Gastroesophageal sphincter (tissue), 3 donors: ENCODE measurements at regions not wholly inside any gene's neighbourhood (a gene's known extent, or its start where the extent isn't known, plus 50 kb on each side); places are given as distances from the start of the nearest gene placed in this dataset.

Experiments
- EP300 ChIP-seq: sonication (generic); formaldehyde crosslinking; IDR thresholded peaks from one replicate; pipeline ENCODE4 v1.6.1; 2017; ENCODE audit warnings: antibody characterized with exemption, mild to moderate bottlenecking
- POLR2A ChIP-seq, 2 donors: fragments of 450-650 bp; IDR thresholded peaks; one replicate each; pipeline ENCODE4 v1.6.1; 2017; ENCODE audit warnings: antibody characterized with exemption in 2 of 2, mild to moderate bottlenecking in 2 of 2, moderate library complexity in 1 of 2
- POLR2AphosphoS5 ChIP-seq: sonication (generic); formaldehyde crosslinking; IDR thresholded peaks from one replicate; pipeline ENCODE4 v1.6.1; 2017; ENCODE audit warnings: antibody characterized with exemption
- TF ChIP-seq, protein P1 (sequence below), 4 experiments: fragments of 200-600 bp in 2 of 4; fragments of 450-650 bp in 2 of 4; sonication (generic) in 1 of 4; IDR thresholded peaks; one replicate each; pipeline ENCODE4 v1.5.1; 2017 to 2019; ENCODE audit warnings: antibody characterized with exemption in 4 of 4, mild to moderate bottlenecking in 2 of 4, moderate library complexity in 2 of 4

DNA sequence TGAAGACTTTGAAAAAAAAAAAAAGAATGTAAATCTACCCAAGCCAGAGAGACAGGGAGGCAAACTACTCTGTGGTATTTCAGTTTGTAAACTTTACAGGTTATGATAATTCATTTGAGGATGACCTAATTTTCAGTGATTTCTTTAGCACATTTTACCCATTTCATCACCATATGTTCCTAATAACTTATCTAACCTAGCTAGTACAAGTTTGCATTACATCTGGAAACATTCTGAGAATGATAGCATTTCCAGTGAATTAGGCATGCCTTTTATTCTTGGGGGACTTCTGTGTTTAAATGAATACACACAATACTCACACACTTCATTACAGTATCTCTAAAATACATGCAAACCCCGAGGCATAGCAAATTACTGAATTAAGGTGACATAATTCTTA, 1055.5 kb downstream of the PCDH18 start:
- TF ChIP-seq, protein P1, sequence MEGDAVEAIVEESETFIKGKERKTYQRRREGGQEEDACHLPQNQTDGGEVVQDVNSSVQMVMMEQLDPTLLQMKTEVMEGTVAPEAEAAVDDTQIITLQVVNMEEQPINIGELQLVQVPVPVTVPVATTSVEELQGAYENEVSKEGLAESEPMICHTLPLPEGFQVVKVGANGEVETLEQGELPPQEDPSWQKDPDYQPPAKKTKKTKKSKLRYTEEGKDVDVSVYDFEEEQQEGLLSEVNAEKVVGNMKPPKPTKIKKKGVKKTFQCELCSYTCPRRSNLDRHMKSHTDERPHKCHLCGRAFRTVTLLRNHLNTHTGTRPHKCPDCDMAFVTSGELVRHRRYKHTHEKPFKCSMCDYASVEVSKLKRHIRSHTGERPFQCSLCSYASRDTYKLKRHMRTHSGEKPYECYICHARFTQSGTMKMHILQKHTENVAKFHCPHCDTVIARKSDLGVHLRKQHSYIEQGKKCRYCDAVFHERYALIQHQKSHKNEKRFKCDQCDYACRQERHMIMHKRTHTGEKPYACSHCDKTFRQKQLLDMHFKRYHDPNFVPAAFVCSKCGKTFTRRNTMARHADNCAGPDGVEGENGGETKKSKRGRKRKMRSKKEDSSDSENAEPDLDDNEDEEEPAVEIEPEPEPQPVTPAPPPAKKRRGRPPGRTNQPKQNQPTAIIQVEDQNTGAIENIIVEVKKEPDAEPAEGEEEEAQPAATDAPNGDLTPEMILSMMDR (IDR thresholded peaks at IDR 0.05), result no peak
- TF ChIP-seq POLR2AphosphoS5 (no peak), POLR2A (IDR thresholded peaks at IDR 0.05) (no peak), EP300 (no peak)
